Inferior parietal cortex (tissue), 1 donor: ENCODE measurements at regions not wholly inside any gene's neighbourhood (a gene's known extent, or its start where the extent isn't known, plus 50 kb on each side); places are given as distances from the start of the nearest gene placed in this dataset.

Experiments
- DNase-seq: peaks from one replicate; pipeline ENCODE4 v3.0.0-alpha.2; 2016; ENCODE audit errors: extremely low spot score

GRCh38 chr10:21031232-21031795, 134.2 kb upstream of the NEBL start:
- no peak for DNase-seq

- no peak for DNase-seq
Observed at GRCh38 chr10:21030091-21030490, 133.0 kb upstream of the NEBL start.

GRCh38 chr10:21022821-21023220, 125.7 kb upstream of the NEBL start:
- DNase-seq, result no peak

GRCh38 chr10:21021843-21022594, 124.9 kb upstream of the NEBL start:
- DNase-seq, result no peak

- DNase-seq, result no peak
Observed at GRCh38 chr10:21021231-21021630, 124.1 kb upstream of the NEBL start.

GRCh38 chr10:21020545-21020944, 123.4 kb upstream of the NEBL start:
- DNase-seq, result no peak

GRCh38 chr10:21019436-21019835, 122.3 kb upstream of the NEBL start:
- no peak for DNase-seq

GRCh38 chr10:21015851-21016250, 118.7 kb upstream of the NEBL start:
- no peak for DNase-seq

- no peak for DNase-seq
Observed at GRCh38 chr10:21014141-21014540, 117.0 kb upstream of the NEBL start.

GRCh38 chr10:21011433-21012018, 114.4 kb upstream of the NEBL start:
- DNase-seq, result no peak

- DNase-seq, result no peak
Observed at GRCh38 chr10:21010615-21011014, 113.5 kb upstream of the NEBL start.

GRCh38 chr10:21003240-21003822, 106.2 kb upstream of the NEBL start:
- no peak for DNase-seq

- DNase-seq, result no peak
Observed at GRCh38 chr10:21002091-21002878, 105.2 kb upstream of the NEBL start.

GRCh38 chr10:20999699-21000098, 102.6 kb upstream of the NEBL start:
- no peak for DNase-seq

GRCh38 chr10:20998036-20998435, 100.9 kb upstream of the NEBL start:
- DNase-seq, result no peak

GRCh38 chr10:20995123-20995987, 98.2 kb upstream of the NEBL start:
- peak; percentile 45 for DNase-seq

GRCh38 chr10:20993830-20994527, 96.9 kb upstream of the NEBL start:
- no peak for DNase-seq

GRCh38 chr10:20993389-20993788, 96.3 kb upstream of the NEBL start:
- DNase-seq, result no peak

GRCh38 chr10:20991526-20991925, 94.4 kb upstream of the NEBL start:
- DNase-seq, result no peak

GRCh38 chr10:20990604-20991003, 93.5 kb upstream of the NEBL start:
- no peak for DNase-seq
